GM18507 (cell line): ENCODE measurements at regions not wholly inside any gene's neighbourhood (a gene's known extent, or its start where the extent isn't known, plus 50 kb on each side); places are given as distances from the start of the nearest gene placed in this dataset.

ENCODE experiments used
- DNase-seq: peaks from one replicate; pipeline ENCODE4 v3.0.0; 2011; ENCODE audit warnings: low read depth; ENCODE audit not compliant: insufficient read length; ENCODE audit errors: extremely low spot score
- FAIRE-seq: peaks from 2 replicates; lab custom pipeline; 2011; peaks lifted over from hg19 to GRCh38; lab: Jason Lieb, UNC

DNA sequence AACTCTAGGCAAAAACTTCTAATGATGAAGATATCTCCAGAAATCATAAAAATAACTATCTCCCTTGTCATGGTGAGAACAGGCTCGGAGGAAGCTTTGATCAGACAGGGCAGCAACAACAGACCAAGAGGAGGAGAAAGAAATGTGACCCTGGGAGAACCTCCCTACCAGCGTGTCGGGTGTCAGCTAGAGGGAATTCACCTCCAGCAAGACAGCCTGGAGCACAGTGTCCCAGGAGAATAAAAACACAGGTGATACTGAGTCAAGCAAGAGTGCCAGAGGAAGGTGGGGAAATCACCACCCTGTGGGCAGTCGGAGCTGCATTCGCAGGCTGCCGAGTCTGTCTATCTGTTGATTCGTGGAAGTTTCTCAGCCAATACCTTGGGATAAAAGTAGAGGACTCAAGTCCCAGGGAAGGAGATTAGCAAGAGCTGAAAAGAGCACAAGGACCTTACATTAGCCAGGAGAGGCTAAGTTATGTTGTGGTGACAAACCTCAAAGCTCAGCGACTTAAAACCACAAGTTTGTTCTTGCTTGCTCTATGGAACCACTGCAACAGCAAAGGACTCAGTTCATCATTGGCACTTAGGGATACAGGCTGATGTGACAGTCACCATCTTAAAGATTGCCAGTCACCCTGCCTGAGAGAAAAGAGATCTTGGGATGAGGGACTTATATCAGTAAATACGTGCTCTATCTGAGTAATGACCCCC, 598.3 kb downstream of the CCDC171 start:
- DNase-seq, result no peak
- no peak for FAIRE-seq

DNA sequence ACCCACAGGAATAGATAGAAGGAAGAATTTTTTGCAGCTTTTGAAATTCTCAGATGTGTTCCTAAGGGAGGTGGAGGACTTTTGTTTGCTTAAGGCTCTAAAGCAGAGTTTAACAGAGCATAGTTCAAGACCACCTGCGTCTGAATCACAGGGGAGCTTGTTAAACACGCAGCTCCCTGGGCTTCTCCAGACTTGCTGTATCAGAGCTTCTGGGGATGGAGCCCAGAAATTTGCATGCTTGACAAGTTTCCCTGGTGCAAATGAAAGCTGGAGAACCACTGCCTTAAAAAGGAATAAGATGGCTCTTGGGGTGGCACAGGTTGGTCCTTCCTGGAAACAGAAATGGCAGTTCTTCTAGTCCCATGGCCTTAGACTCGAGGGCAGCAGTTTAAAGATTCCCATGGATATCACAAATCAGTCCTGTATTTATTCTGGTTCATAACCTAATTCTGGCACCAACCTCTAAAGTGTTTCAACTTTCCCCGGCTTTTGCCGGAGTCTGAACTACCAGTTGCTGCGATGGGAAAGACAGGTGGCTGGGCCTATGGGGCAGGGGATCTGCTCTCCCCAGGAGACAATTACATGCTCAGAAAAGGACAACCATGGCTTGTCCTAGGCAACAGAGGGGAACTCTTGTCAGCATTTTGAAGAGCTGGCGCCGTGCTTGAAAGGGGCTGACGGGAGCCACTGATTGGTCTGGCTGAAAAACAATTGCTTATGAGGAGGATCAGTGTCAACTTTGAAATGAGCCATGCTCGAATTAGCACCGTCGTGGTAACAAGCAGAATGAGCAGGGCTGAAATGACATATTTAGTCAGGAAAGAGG, 599.6 kb downstream of the CCDC171 start:
- FAIRE-seq (no peak), DNase-seq (no peak)

DNA sequence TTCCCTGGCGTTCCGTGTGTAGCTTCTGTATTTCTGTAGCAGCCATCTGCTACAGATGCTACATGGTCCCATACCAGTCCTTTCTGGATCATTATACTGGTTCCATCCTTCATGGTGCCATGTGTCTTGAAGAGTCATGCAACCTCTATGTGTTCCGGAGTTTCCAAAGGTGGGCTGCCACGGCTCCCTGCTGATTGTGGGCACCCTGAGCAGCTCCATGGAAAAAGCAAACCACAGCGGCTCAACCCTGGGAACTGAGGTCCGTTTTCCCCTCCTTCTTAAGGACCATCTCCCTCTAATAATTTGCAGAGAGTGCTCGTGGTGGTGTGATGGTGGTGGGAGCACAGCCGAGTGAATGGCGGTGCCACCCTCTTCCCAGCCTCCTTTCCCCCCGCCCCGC, 600.4 kb downstream of the CCDC171 start:
- no peak for DNase-seq
- FAIRE-seq, result no peak

DNA sequence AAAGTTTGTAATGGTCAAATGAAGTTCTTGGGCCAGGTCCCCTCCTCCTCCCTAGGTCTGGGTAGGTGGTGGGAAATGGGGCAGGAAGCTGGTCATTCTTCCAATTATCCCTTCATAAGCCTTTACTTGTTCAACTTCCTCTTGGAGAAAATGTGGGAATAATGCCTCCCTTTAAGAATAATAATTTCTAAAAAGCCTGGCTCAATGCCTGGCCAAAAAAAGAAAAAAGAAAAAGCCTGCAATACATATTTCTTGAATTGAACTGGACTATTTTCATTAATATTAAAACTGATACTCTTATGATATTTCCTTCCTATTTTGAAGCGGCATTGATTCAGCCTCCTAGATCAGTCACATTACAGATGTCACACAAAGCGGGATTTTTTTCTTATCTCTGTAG, 600.9 kb downstream of the CCDC171 start:
- FAIRE-seq (no peak), DNase-seq (no peak)

DNA sequence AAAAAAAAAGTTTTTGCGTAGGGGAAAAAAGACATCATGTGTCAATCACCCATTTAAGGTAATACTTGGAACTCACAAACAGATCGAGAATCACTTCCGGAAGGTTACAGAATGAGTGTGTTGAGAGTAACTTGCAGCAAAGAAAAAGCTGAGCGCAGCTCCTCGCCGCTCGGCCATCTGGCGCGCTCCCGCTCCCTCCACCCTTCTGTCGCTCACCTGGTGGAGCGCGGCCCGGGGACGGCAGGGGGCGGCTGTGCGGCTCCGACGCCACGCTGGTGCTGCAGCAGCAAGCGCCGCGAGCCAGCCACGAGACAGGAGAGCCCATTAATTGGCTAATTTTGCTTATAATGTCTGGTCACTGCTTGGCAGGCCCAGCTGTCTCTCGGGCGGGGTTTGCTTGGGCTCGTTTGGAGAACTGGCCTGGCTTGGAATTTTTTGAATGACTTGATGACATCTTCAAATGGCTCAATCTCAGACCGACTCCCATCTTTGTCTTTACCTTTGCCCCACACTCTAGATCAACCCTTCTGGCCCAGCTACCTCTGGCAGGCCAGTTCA, 601.8 kb downstream of the CCDC171 start:
- DNase-seq, result no peak
- no peak for FAIRE-seq

DNA sequence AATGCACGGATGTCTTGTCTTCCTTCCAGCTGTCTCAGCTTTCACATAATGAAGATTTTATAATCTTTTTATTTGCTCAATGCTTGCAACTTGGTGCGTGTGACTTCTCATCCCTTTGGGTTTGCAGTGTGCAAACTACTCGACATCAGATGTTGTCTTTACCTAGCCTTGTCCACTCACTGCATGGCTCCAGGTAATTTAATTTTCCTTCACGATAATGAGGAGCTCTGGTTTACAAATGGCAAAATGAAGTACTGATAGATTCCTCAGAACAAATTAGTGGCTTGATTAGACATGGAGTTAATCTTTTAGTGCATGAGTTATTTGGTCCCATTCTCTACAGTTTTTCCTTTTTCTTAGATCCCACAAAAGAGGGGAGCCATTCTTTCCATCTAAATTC, 603.0 kb downstream of the CCDC171 start:
- DNase-seq (no peak), FAIRE-seq (no peak)

DNA sequence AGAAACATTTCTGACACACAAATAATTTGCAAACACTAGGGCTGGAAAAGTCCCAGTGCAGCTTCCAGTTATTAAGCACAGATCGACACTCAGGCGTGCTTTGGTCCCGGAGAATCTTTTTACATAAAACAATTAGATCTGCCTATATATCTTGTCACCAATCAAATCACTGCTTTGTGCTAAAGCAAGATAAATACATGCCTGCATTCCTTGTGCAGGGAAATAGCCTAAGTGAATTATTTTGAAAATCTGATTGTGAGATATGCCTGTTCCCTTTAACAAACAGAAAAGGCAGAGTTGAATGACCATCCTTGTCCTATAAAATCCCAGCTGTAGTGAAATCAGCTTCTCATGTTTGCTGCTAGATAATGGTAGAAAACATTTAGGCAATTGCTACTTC, 604.4 kb downstream of the CCDC171 start:
- FAIRE-seq, result no peak
- no peak for DNase-seq

DNA sequence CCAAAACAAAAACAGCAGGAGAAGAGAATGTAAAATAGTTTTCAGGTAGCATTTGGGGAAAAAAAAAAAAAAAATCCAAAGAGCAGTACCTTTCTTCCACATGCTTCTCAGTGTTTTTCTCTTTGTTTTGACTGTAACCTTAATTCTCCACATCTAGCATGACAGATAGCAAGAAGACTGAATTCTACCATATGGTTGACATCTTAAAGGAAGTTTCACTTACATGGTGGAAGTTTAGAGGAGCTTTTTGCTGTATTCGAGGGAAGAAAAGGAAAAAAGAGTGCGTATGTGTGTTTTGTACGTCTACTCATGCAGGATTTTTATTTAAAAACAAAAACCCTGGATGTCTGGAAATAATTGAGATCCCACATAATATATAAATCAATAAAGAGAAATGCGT, 604.8 kb downstream of the CCDC171 start:
- DNase-seq, result no peak
- no peak for FAIRE-seq

DNA sequence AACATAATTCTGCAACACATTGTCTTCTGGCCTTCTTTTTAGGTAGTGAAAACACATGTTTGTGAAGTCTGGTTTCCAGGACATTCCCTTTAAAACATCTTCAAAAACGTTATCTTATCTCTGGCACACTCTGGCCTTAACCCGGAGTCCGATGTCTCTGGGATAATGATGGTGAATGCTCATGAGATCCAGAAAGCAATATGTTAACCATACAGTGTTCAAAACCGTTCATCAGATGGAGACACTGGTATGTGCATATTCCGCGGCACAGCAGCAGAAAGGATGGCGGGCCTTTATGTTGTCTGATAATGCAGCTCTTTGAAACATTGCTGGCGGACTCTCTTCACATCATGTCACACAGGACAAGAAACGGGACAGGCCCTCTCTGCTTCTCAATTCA, 605.2 kb downstream of the CCDC171 start:
- no peak for FAIRE-seq
- DNase-seq, result no peak

DNA sequence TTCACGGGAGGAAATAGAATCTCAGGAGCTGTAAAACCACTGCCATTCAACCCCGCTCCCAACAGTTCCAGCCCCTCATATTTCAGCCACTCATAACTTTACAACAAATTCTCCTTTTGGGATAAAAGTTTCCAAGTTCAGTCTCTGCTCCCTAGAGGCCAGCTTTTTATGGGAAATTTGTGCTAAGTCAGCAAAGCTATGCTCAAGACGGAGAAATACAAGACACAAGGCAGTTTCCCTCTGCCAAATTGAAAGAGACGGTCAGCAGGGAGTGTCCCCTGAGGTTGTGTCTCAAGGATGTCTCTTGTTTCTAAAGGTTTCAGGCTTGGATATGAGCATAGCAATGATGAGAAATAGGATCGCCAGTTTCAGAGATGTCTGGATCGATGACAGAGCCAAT, 608.6 kb downstream of the CCDC171 start:
- no peak for DNase-seq
- no peak for FAIRE-seq

DNA sequence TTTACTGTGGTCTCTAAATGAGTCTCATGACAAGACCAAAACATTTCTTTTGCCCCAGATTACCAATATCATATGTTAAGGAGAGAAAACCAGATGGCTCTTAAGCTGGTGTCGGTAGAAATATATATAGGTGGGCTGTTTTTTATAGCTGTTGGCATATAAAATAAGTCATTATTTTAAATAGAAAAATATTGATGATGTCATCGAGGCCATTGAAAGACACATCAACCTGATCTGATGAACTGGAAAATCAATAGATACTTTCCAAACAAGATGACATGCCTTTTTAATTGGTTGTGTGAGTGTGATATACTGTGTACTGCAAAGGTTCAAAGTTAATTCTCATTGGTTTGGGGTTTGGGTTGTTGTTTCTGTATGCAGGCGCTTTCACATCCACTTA, 617.3 kb downstream of the CCDC171 start:
- FAIRE-seq (no peak), DNase-seq (no peak)

DNA sequence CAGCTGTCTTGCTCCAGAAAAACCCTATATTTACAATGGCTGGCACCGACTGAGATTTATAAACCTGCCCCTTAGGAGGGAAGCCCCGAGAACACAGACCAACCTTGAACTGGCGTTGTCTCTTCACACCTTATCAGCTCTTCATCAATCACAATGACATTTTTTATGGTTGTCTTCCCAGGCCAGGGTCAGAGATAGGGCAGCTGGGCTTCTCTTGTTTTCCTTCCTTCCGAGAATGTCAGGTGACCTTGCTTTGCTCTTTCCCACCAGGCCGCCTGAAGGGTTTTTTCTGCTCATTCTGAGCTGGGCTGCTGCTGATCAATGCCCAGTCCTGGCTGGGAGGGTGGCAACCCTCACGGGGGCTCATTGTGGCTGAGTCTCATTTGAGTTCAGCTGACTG, 619.1 kb downstream of the CCDC171 start:
- no peak for DNase-seq

DNA sequence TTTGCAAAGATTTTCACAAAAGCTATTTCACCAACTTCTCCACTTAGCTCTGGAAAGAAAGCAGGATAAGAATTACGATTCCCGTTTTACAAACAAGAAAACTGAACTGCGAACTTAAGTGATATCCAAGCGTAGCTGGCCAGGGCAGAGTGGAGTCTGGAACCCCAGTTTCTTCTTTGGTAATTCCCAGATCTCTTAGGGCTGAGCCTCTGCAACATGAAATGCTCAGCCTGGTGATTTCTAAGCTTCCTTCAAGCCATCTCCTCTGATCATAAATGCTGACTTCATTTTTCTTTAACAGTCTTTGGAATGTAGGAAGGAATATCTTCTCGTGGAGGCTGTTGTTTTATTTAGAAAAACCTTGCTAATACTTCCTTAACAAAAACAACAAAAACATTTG, 620.0 kb downstream of the CCDC171 start:
- no peak for FAIRE-seq
- no peak for DNase-seq

More for the DNA sequence above, 619.1 kb downstream of the CCDC171 start:
- FAIRE-seq, result no peak

DNA sequence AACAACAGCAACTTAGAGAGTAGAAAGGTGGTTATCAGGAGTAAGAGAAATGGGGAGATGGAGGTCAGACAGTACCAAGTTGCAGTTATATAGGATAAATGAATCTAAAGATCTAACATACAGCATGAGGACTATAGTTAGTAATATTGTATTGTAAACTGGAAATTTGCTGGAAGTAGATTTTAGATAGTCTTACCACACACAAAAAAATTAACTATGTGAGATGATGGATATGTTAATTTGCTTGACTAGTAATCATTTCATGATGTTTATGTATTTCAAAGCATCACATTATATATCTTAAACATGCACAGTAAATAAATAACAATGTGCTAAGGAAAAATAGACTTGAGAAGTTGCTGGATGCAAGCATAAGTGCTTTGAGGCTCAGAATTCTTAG, 622.1 kb downstream of the CCDC171 start:
- DNase-seq (no peak), FAIRE-seq (no peak)

DNA sequence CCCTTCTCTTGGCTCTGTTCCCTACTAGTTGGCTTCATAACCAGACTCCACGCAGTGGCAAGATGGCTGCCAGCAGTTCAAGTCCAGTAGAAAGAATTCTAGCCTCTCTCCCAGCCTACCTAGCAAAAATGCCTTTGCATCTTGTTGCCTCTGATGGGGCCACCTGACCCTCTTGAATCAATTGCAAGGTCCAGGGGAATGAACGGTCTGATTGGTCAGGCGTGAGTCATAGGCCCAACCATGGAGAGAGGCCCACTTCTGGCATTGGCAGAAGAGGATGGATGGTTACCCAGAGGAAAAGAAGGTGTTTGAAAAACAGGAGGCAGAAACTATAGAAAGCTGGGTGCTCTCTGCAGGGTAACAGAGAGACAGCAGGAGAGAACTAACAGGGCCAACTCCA, 622.6 kb downstream of the CCDC171 start:
- no peak for DNase-seq
- no peak for FAIRE-seq

DNA sequence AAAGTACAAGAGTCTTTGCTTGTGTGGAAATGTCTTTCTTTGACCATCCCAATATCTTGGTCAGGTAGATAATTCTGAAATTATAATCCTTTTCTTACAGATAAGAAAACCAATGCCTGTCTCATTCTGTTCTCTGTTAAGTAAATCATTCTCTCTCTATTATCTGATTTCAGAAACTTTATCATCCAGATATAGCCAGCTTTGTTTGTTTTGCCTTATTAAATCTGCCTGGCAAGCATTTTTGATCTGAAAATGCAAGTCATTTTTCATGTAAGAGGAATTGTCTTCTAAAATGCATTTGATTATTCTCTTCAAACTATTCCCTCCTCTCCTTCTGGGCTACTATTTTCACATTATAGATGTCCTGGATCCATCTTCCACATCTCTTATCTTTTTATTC, 625.5 kb downstream of the CCDC171 start:
- DNase-seq, result no peak
- no peak for FAIRE-seq

DNA sequence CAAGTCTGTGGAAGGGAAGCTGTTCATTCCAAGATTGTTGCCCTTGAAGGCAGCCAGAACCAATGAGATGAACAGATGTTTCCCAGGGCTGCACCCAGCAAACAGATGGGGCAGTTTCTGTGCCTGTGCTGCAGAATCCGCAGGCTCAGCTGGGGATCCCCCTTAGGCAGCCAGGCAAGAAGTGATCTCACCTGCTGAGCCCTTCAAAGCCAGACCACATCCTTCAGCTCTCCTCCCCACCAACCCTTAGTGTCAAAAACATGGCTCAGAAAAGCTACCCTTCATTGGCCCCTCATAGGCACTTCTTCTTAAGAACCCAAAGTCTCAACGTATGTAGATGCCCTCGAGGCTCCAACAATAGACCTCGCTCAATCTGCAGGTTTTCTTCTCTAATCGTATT, 626.7 kb downstream of the CCDC171 start:
- FAIRE-seq (no peak), DNase-seq (no peak)

DNA sequence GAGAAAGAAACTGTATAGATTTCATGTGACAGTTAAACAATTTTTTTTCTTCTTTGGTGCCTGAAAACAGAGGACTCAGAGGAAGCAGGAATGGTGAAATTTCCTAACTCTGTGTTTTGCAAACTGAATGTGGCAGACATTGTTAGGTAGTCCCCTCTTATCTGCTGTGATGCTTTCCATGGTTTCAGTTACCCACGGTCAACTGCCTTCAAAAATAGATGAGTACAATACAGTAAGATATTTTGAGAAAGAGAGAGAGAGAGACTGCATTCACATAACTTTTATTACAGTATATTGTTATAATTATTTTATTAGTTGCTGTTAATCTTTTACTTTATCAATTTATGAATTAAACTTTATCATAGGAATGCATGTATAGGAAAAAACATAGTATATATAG, 627.2 kb downstream of the CCDC171 start:
- no peak for FAIRE-seq

DNA sequence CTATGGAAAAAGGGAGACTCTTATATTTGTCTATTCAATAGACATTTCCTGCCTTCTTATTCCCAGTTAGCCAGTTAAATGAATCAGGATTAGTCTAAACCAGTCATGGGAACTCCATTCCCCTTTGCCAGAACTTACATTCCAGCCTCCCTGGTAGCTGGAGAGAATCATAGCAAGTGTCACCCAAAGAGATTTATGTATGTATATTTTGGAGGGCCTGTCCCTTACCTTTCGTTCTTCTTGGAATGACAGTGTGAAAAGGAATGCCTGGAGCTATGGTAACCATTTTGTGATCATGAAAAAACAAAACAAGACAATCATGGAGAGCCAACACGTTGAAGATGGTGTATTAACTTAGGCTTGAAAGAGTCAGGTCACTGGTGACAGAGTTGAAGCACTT, 627.7 kb downstream of the CCDC171 start:
- FAIRE-seq (no peak), DNase-seq (no peak)

More for the DNA sequence above, 627.2 kb downstream of the CCDC171 start:
- no peak for DNase-seq

DNA sequence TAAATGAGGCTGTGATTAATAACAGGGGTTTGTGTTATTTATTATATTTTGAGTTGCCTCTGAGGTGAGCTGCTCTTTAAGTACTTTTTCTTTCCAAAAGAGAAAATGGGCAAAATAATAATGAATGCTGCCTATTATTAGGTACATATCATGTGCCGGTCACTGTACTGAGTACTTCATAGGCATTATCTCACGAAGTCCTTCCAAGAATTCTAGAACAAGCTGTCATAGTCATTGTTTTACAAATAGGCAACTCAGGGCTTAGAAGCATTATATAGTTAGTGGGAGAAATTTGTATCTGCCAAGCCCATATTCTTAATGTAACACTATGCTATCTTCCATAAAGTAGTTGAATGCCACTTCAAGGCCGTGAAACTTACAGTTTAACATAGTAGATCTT, 628.7 kb downstream of the CCDC171 start:
- FAIRE-seq, result no peak
- DNase-seq, result no peak

DNA sequence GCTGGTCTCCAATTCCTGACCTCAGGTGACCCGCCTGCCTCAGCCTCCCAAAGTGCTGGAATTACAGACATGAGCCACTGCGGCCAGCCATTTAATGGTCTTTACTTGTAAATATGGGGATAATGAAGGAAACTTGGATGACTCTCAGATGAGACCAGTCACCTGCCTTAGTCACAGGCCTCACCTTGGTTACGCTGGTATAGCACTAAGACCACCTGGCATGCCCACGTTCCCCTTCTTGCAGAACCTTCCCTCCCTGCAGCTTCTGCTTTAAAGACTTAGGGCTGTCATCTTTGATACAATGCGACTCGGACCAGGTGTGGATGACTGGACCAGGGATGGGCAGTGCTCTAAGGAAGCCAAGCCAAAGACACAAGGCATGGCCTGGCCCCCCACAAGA, 629.9 kb downstream of the CCDC171 start:
- FAIRE-seq, result no peak
- DNase-seq, result no peak
